ENCODE measurements at regions not wholly inside any gene's neighbourhood (a gene's known extent, or its start where the extent isn't known, plus 50 kb on each side); places are given as distances from the start of the nearest gene placed in this dataset.

DNA sequence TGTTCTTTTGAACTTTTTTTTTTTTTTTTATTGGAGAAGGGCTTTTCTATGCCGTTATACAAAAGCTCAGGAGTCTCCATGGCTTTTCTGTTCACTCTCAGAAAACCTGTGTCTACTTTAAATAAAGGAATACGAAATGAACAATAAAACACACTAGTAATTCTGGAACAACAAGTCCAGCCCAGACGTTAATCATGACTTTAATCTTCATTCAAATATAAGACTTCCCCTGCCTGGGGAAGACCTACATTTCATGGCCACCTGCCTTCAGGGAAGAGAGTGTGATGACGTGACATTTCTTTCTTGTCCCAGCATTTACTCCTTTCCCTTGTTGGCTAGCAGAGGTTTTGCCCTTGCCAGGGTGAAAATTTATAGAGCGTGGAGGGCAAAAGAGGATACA lies 564.5 kb downstream of the PDCD6IP start:
- H3K9me3 ChIP-seq (replicated peaks; ENCODE audit: control insufficient read depth, insufficient read depth, low read length) = no peaks in the 10 kb centered on the region
- H3K36me3 ChIP-seq (ENCODE audit: control insufficient read depth in 2 of 2, extremely low read depth in 1 of 2, insufficient read depth in 2 of 2, low read length in 2 of 2) = no peaks in the 10 kb centered on the region
- no peak overlapping the region for H3K9ac ChIP-seq (replicated peaks; ENCODE audit: extremely low read depth, insufficient read depth, low read length)
- no TSS peak for BruUV-seq (replicated peaks)
- ChIA-PET POLR2A (no interaction called here), CTCF (interaction anchor here (0.7 kb wide), 1 partner anchor 1509 kb away, joined by 3 read pairs; no protein-coding TSS in a partner anchor)
- no peaks in the 10 kb centered on the region for H3K79me2 ChIP-seq (ENCODE audit: control insufficient read depth, insufficient read depth, low read length)
- TF ChIP-seq JUN (IDR thresholded peaks at IDR 0.05; ENCODE audit: borderline replicate concordance, insufficient read depth, insufficient read length, low read depth) = no peak
- TF ChIP-seq, protein P1, sequence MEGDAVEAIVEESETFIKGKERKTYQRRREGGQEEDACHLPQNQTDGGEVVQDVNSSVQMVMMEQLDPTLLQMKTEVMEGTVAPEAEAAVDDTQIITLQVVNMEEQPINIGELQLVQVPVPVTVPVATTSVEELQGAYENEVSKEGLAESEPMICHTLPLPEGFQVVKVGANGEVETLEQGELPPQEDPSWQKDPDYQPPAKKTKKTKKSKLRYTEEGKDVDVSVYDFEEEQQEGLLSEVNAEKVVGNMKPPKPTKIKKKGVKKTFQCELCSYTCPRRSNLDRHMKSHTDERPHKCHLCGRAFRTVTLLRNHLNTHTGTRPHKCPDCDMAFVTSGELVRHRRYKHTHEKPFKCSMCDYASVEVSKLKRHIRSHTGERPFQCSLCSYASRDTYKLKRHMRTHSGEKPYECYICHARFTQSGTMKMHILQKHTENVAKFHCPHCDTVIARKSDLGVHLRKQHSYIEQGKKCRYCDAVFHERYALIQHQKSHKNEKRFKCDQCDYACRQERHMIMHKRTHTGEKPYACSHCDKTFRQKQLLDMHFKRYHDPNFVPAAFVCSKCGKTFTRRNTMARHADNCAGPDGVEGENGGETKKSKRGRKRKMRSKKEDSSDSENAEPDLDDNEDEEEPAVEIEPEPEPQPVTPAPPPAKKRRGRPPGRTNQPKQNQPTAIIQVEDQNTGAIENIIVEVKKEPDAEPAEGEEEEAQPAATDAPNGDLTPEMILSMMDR (IDR thresholded peaks at IDR 0.05; ENCODE audit: extremely low read depth in 1 of 2, insufficient read depth in 1 of 2, low read depth in 1 of 2, low read length in 2 of 2) = no peak
- TF ChIP-seq POLR2A (IDR thresholded peaks at IDR 0.05; ENCODE audit: low read depth, low read length) = no peak
- no peak for TF ChIP-seq POLR2AphosphoS5 (IDR thresholded peaks at IDR 0.05; ENCODE audit: insufficient read depth, low read depth, low read length)
- no peak for TF ChIP-seq GATA2 (IDR thresholded peaks at IDR 0.05; ENCODE audit: insufficient read depth, insufficient read length, low read depth, low read length)
- TF ChIP-seq MYC (IDR thresholded peaks at IDR 0.05; ENCODE audit: low read depth, low read length) = no peak
- TF ChIP-seq, protein P2, sequence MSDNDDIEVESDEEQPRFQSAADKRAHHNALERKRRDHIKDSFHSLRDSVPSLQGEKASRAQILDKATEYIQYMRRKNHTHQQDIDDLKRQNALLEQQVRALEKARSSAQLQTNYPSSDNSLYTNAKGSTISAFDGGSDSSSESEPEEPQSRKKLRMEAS (IDR thresholded peaks at IDR 0.05; ENCODE audit: insufficient read depth, insufficient read length) = no peak
- no peak for TF ChIP-seq FOS (IDR thresholded peaks at IDR 0.05; ENCODE audit: borderline replicate concordance, insufficient read depth, low read length)
- no peak for TF ChIP-seq EZH2 (IDR thresholded peaks at IDR 0.05; ENCODE audit: borderline replicate concordance, low read depth, low read length, severe bottlenecking)
- H3K27ac ChIP-seq (ENCODE audit: insufficient read depth, low read depth, low read length) = no peak overlapping the region
- no peaks in the 10 kb centered on the region for H4K20me1 ChIP-seq (replicated peaks; ENCODE audit: control insufficient read depth, extremely low read depth, insufficient read depth, low read length)
- H3K4me2 ChIP-seq (ENCODE audit: insufficient read depth, low read length) = no peak overlapping the region
- no peaks in the 10 kb centered on the region for H3K4me1 ChIP-seq (ENCODE audit: control insufficient read depth, extremely low read depth, insufficient read depth, low read length)
- FAIRE-seq (no peak), DNase-seq (ENCODE audit: low read depth, low spot score) (no peak)
- dilution Hi-C loops (cut with MboI; ENCODE audit: extremely low pct_ligation_motif_present, low sequenced_read_pairs) (no loop called here), intact Hi-C loops (cut with micrococcal nuclease) (no loop called here)
- H3K4me3 ChIP-seq (replicated peaks in 1 of 3; ENCODE audit: insufficient read depth in 1 of 3, low read depth in 1 of 3, low read length in 3 of 3) = no peak overlapping the region
- H3K9me1 ChIP-seq (replicated peaks; ENCODE audit: control insufficient read depth, extremely low read depth, insufficient read depth, low read length) = no peaks in the 10 kb centered on the region
- no peak overlapping the region for H2AFZ ChIP-seq (ENCODE audit: low read depth, low read length)
- no peaks in the 10 kb centered on the region for H3K27me3 ChIP-seq (ENCODE audit: control insufficient read depth in 2 of 2, insufficient read depth in 2 of 2, low read length in 2 of 2)

Data from endothelial cell of umbilical vein (primary cell).